HCT116 (cell line): ENCODE measurements at regions not wholly inside any gene's neighbourhood (a gene's known extent, or its start where the extent isn't known, plus 50 kb on each side); places are given as distances from the start of the nearest gene placed in this dataset.

Experiments
- ATAC-seq: fragments of 200-7000 bp; cut with Tn5 transposase; 2 replicates; pipeline ENCODE4 v1.9.1; 2020; ENCODE audit warnings: mild to moderate bottlenecking, moderate library complexity
- BruUV-seq: library from RNA; stranded (reverse); fragments of 400-500 nt; replicated peaks from 2 replicates; lab custom pipeline; 2021; lab: Mats Ljungman, UMichigan
- CTCF ChIA-PET: fragments of 300-600 bp; sonication (Branson Sonifier 250); formaldehyde crosslinking; loops from one replicate; lab custom pipeline; 2021; ENCODE audit warnings: antibody characterized with exemption; lab: Charles Lee
- POLR2A ChIA-PET: fragments of 300-600, 350-600 bp; sonication (Branson Sonifier 250); formaldehyde crosslinking; loops from one replicate; lab custom pipeline; 2021; ENCODE audit warnings: antibody characterized with exemption; lab: Charles Lee
- RAD21 ChIA-PET, 2 experiments: fragments of 300-600 bp; sonication (Branson Sonifier 250); formaldehyde crosslinking; loops; one replicate each; lab custom pipeline; 2023; ENCODE audit warnings: low total read pairs in 2 of 2; ENCODE audit not compliant: uncharacterized antibody in 2 of 2, unreplicated experiment in 2 of 2, low non-redundant PET in 1 of 2; lab: Charles Lee
- DNase-seq: peaks from one replicate; pipeline ENCODE4 v3.0.0-alpha.2; 2010; ENCODE audit warnings: low read depth, low spot score
- H2AFZ ChIP-seq: fragments of 200-600 bp; shearing (Covaris generic), sonication (generic); 2 replicates; pipeline ENCODE4 v1.6.1; 2017; ENCODE audit warnings: low read depth, mixed run types, mixed read lengths, antibody characterized with exemption, low read length; ENCODE audit not compliant: poor library complexity, severe bottlenecking
- H3K27ac ChIP-seq: 2 replicates; pipeline ENCODE4 v1.5.1; 2012; ENCODE audit warnings: low read depth, low read length
- H3K27me3 ChIP-seq: fragments of 200-600 bp; sonication (generic); 2 replicates; pipeline ENCODE4 v1.6.1; 2016; ENCODE audit warnings: mixed run types, low read length, mixed read lengths; ENCODE audit not compliant: insufficient read depth
- H3K36me3 ChIP-seq, 2 experiments: fragments of 200-500 bp in 1 of 2; fragments of 200-600 bp in 1 of 2; sonication (Bioruptor generic) in 1 of 2; sonication (generic) in 1 of 2; 2 replicates each; pipeline versions ENCODE4 v1.5.1 to v1.6.1; 2014 to 2016; ENCODE audit warnings: low read length in 2 of 2, inconsistent platforms in 1 of 2, mixed read lengths in 1 of 2, mixed run types in 1 of 2; ENCODE audit not compliant: insufficient read depth in 2 of 2, control insufficient read depth in 1 of 2
- H3K4me1 ChIP-seq, 2 experiments: fragments of 200-600 bp in 1 of 2; sonication (generic) in 1 of 2; 2 replicates each; pipeline versions ENCODE4 v1.5.1 to v1.6.1; 2012 to 2017; ENCODE audit warnings: low read length in 2 of 2, inconsistent platforms in 1 of 2, mild to moderate bottlenecking in 1 of 2, mixed read lengths in 1 of 2, mixed run types in 1 of 2, moderate library complexity in 1 of 2; ENCODE audit not compliant: insufficient read depth in 2 of 2, control insufficient read depth in 1 of 2
- H3K4me2 ChIP-seq: fragments of 200-600 bp; sonication (generic); 2 replicates; pipeline ENCODE4 v1.6.1; 2017; ENCODE audit warnings: mixed run types, low read length, mixed read lengths
- H3K4me3 ChIP-seq, 2 experiments: fragments of 200-600 bp in 1 of 2; sonication (generic) in 1 of 2; replicated peaks in 1 of 2; 2 replicates each; pipeline ENCODE4 v1.5.1; 2011 to 2016; ENCODE audit warnings: low read length in 2 of 2, control low read depth in 1 of 2, low read depth in 1 of 2, mild to moderate bottlenecking in 1 of 2, mixed read lengths in 1 of 2, mixed run types in 1 of 2
- H3K79me2 ChIP-seq: fragments of 200-600 bp; sonication (generic); 2 replicates; pipeline ENCODE4 v1.6.1; 2017; ENCODE audit warnings: mild to moderate bottlenecking, mixed run types, low read length, moderate library complexity, mixed read lengths; ENCODE audit not compliant: insufficient read depth
- H3K9ac ChIP-seq: fragments of 200-600 bp; sonication (generic); 2 replicates; pipeline ENCODE4 v1.6.1; 2016; ENCODE audit warnings: low read length, mixed read lengths
- H3K9me2 ChIP-seq: fragments of 200-600 bp; sonication (generic), shearing (Covaris generic); 2 replicates; pipeline ENCODE4 v1.6.1; 2017; ENCODE audit warnings: mixed run types, mild to moderate bottlenecking, moderate library complexity; ENCODE audit not compliant: insufficient read depth
- H3K9me3 ChIP-seq, 2 experiments: fragments of 200-500 bp in 1 of 2; fragments of 200-600 bp in 1 of 2; sonication (Bioruptor generic) in 1 of 2; sonication (generic) in 1 of 2; 2 replicates each; pipeline ENCODE4 v1.6.1; 2014 to 2017; ENCODE audit warnings: low read length in 2 of 2, mixed read lengths in 2 of 2, inconsistent platforms in 1 of 2, low read depth in 1 of 2, mild to moderate bottlenecking in 1 of 2, mixed run types in 1 of 2, moderate library complexity in 1 of 2; ENCODE audit not compliant: control insufficient read depth in 1 of 2, insufficient read depth in 1 of 2
- H4K20me1 ChIP-seq: fragments of 200-600 bp; sonication (generic), shearing (Covaris generic); 2 replicates; pipeline ENCODE4 v1.6.1; 2017; ENCODE audit warnings: mixed run types, mild to moderate bottlenecking, moderate library complexity; ENCODE audit not compliant: insufficient read depth
- CBX3 ChIP-seq: IDR thresholded peaks from 2 replicates; pipeline ENCODE4 v1.6.1; 2012; ENCODE audit warnings: low read depth
- CEBPB ChIP-seq: IDR thresholded peaks from 2 replicates; pipeline ENCODE4 v1.6.1; 2012; ENCODE audit warnings: low read depth
- EZH2 ChIP-seq: fragments of 200-600 bp; sonication (generic); IDR thresholded peaks from 2 replicates; pipeline ENCODE4 v1.6.1; 2017; ENCODE audit warnings: antibody characterized with exemption, mixed run types
- EZH2phosphoT487 ChIP-seq: fragments of 200-600 bp; IDR thresholded peaks from 2 replicates; pipeline ENCODE4 v1.6.1; 2018; ENCODE audit warnings: antibody characterized with exemption, borderline replicate concordance
- FOSL1 ChIP-seq: IDR thresholded peaks from 2 replicates; pipeline ENCODE4 v1.6.1; 2012; ENCODE audit warnings: low read depth
- JUND ChIP-seq: IDR thresholded peaks from 2 replicates; pipeline ENCODE4 v1.6.1; 2012
- POLR2AphosphoS5 ChIP-seq: IDR thresholded peaks from 2 replicates; pipeline ENCODE4 v1.6.1; 2011; ENCODE audit warnings: mild to moderate bottlenecking, low read depth, low read length, moderate library complexity
- RAD21 ChIP-seq: IDR thresholded peaks from 2 replicates; pipeline ENCODE4 v1.6.1; 2012; ENCODE audit warnings: low read depth, mild to moderate bottlenecking
- SIN3A ChIP-seq: IDR thresholded peaks from 2 replicates; pipeline ENCODE4 v1.6.1; 2012; ENCODE audit warnings: low read depth
- SP1 ChIP-seq: IDR thresholded peaks from 2 replicates; pipeline ENCODE4 v1.6.1; 2012; ENCODE audit warnings: low read depth
- SRF ChIP-seq: IDR thresholded peaks from 2 replicates; pipeline ENCODE4 v1.6.1; 2012; ENCODE audit warnings: low read depth
- TCF7L2 ChIP-seq: IDR thresholded peaks from 2 replicates; pipeline ENCODE4 v1.7.0; 2011; ENCODE audit warnings: borderline replicate concordance, inconsistent platforms; ENCODE audit not compliant: insufficient read depth, insufficient read length; ENCODE audit errors: extremely low read depth
- intact Hi-C: fragments of 100-400 bp; cut with micrococcal nuclease; formaldehyde crosslinking; loops from 2 replicates; pipeline ENCODE4 v1.10.0; 2022
- TF ChIP-seq, protein P1 (sequence below): IDR thresholded peaks from 2 replicates; pipeline ENCODE4 v1.6.1; 2011; ENCODE audit warnings: mild to moderate bottlenecking, low read length, moderate library complexity; ENCODE audit not compliant: insufficient replicate concordance; ENCODE audit errors: extremely low read depth
- TF ChIP-seq, protein P2 (sequence below): IDR thresholded peaks from 2 replicates; pipeline ENCODE4 v1.6.1; 2012
- TF ChIP-seq, protein P3 (sequence below): IDR thresholded peaks from 2 replicates; pipeline ENCODE4 v1.6.1; 2012; ENCODE audit warnings: low read depth
- TF ChIP-seq, protein P4 (sequence below): IDR thresholded peaks from 2 replicates; pipeline ENCODE4 v1.6.1; 2012

DNA sequence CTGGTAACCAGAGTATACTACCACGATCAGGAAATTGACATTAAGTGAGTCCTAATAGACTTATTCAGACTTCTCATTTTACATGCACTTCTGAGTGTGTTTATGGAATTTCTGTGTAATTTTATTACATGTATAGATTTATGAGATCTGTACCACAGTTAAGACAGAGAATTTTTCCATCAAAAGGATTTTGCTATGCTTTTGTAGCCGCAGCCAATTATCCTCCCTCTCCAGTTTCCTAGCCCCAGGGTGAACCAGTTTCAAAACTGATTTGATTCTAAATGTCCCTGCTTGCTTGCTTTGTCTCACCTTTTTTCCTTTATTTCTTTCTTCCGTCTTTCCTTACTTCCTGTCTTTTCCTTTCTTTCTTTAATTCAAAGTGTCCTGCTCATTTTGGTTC, 661.2 kb upstream of the BCHE start:
- no peak for DNase-seq
- TF ChIP-seq EZH2phosphoT487 (no peak), EZH2 (no peak), POLR2AphosphoS5 (no peak), RAD21 (no peak), TCF7L2 (no peak), CEBPB (no peak), SRF (no peak), CBX3 (no peak), SP1 (no peak), JUND (no peak), FOSL1 (no peak), SIN3A (no peak)
- TF ChIP-seq, protein P1, sequence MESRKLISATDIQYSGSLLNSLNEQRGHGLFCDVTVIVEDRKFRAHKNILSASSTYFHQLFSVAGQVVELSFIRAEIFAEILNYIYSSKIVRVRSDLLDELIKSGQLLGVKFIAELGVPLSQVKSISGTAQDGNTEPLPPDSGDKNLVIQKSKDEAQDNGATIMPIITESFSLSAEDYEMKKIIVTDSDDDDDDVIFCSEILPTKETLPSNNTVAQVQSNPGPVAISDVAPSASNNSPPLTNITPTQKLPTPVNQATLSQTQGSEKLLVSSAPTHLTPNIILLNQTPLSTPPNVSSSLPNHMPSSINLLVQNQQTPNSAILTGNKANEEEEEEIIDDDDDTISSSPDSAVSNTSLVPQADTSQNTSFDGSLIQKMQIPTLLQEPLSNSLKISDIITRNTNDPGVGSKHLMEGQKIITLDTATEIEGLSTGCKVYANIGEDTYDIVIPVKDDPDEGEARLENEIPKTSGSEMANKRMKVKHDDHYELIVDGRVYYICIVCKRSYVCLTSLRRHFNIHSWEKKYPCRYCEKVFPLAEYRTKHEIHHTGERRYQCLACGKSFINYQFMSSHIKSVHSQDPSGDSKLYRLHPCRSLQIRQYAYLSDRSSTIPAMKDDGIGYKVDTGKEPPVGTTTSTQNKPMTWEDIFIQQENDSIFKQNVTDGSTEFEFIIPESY: no peak
- TF ChIP-seq, protein P2, sequence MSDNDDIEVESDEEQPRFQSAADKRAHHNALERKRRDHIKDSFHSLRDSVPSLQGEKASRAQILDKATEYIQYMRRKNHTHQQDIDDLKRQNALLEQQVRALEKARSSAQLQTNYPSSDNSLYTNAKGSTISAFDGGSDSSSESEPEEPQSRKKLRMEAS: no peak
- TF ChIP-seq, protein P3, sequence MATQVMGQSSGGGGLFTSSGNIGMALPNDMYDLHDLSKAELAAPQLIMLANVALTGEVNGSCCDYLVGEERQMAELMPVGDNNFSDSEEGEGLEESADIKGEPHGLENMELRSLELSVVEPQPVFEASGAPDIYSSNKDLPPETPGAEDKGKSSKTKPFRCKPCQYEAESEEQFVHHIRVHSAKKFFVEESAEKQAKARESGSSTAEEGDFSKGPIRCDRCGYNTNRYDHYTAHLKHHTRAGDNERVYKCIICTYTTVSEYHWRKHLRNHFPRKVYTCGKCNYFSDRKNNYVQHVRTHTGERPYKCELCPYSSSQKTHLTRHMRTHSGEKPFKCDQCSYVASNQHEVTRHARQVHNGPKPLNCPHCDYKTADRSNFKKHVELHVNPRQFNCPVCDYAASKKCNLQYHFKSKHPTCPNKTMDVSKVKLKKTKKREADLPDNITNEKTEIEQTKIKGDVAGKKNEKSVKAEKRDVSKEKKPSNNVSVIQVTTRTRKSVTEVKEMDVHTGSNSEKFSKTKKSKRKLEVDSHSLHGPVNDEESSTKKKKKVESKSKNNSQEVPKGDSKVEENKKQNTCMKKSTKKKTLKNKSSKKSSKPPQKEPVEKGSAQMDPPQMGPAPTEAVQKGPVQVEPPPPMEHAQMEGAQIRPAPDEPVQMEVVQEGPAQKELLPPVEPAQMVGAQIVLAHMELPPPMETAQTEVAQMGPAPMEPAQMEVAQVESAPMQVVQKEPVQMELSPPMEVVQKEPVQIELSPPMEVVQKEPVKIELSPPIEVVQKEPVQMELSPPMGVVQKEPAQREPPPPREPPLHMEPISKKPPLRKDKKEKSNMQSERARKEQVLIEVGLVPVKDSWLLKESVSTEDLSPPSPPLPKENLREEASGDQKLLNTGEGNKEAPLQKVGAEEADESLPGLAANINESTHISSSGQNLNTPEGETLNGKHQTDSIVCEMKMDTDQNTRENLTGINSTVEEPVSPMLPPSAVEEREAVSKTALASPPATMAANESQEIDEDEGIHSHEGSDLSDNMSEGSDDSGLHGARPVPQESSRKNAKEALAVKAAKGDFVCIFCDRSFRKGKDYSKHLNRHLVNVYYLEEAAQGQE: no peak
- TF ChIP-seq, protein P4, sequence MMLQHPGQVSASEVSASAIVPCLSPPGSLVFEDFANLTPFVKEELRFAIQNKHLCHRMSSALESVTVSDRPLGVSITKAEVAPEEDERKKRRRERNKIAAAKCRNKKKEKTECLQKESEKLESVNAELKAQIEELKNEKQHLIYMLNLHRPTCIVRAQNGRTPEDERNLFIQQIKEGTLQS: no peak
- H4K20me1 ChIP-seq: no peaks in the 10 kb centered on the region
- BruUV-seq: no TSS peak
- ChIA-PET RAD21 (no interaction called here), CTCF (no interaction called here), POLR2A (no interaction called here)
- intact Hi-C loops: no loop called here
- H3K36me3 ChIP-seq: no peaks in the 10 kb centered on the region
- no peak overlapping the region for H3K4me2 ChIP-seq
- no peaks in the 10 kb centered on the region for H3K27me3 ChIP-seq
- no peak overlapping the region for H3K27ac ChIP-seq
- H3K4me3 ChIP-seq: no peak overlapping the region
- H3K9me3 ChIP-seq: no peaks in the 10 kb centered on the region
- no peaks in the 10 kb centered on the region for H3K9me2 ChIP-seq
- no peak for ATAC-seq
- no peaks in the 10 kb centered on the region for H3K4me1 ChIP-seq
- H3K79me2 ChIP-seq: no peaks in the 10 kb centered on the region
- H3K9ac ChIP-seq: no peak overlapping the region
- H2AFZ ChIP-seq: no peak overlapping the region
